GM21367 (cell line): ENCODE measurements at regions not wholly inside any gene's neighbourhood (a gene's known extent, or its start where the extent isn't known, plus 50 kb on each side); places are given as distances from the start of the nearest gene placed in this dataset.
"Not testable (repeated sequence)": the region's sequence is repeated elsewhere in the genome, so short reads cannot be mapped to it uniquely, and the experiment has no call there.

Experiments
- ATAC-seq: cut with Tn5 transposase; IDR thresholded peaks from one replicate; pipeline ENCODE4 v1.9.1; 2021; ENCODE audit not compliant: unreplicated experiment

DNA sequence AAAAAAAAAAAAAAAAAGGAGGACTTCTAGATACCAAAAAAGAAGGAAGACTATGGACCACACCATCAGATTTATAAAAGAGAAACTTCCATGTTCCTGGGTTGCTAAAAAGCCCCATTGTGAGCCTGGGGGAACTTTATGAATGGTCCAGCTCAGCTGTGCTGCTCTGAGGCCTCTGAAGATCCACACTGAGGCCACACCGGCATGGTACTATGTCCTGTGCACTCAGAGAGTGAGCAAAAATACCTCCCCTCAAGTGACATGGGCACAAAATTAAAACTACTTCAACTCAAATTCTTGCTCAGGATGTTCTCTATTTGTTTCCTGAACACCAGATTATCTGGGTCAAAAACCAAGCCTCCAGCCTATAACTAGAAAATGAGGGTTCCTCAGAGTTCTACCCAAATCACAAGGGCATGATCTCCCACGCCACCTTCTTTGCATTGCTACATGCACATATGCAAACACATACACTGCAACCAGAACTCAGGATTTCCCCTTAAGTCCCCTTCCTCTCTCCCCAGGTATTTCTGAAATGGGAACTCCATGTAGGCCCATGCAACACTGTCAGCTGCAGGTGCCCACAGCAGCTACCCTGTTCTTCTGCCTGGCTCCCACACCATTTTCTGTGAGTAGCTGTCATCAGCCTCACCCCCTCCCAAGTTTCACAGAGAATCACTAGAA lies 94.4 kb downstream of the SH3GLB1 start:
- peak; percentile 55 for ATAC-seq

DNA sequence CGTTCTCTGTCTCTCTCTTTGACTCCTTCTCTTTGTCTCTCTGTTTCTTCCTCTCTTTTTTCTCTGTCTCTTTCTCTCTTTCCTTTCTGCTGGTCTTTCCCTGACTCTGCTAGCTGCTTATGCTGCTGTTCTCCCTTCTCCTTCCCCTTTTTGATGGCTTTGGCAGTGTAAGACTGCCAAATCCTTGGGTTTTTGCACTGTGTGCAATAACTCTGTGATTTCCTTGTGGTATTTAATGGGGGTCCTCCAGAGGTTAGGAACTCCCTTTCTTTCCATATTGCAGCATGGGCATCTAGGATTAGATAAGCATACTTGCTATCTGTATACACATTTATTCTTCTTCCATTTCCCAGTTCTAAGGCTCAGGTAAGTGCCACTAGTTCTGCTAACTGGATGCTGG lies 99.3 kb downstream of the SH3GLB1 start:
- ATAC-seq = not testable (repeated sequence)

DNA sequence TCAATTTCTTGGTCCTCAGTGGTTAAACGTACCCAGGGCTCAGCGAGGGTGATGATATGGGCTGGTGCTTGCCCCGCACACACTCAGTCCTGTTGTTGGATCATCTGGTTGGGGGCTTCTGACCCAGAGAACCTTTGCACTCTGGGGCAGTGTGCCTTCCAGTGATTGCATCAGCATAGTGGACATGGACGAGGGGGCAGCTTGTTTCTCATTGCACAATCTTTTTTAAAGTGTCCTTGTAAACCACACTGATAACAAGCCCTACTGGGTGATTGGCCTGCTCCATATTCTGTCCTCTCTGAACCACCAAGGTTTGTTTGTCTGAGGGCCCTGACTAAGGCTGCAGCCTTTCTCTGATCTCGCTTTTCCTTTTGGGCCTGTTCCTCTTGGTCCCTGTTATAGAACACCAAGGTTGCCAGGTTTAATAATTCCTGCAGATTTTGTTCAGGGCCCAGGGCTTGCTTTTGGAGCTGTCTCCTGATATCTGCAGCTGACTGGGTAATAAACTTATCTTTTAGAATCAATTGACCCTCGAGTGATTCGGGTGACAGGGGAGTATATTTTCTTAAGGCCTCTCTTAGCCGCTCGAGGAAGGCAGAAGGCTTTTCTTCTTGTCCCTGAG lies 101.6 kb downstream of the SH3GLB1 start:
- not testable (repeated sequence) for ATAC-seq

DNA sequence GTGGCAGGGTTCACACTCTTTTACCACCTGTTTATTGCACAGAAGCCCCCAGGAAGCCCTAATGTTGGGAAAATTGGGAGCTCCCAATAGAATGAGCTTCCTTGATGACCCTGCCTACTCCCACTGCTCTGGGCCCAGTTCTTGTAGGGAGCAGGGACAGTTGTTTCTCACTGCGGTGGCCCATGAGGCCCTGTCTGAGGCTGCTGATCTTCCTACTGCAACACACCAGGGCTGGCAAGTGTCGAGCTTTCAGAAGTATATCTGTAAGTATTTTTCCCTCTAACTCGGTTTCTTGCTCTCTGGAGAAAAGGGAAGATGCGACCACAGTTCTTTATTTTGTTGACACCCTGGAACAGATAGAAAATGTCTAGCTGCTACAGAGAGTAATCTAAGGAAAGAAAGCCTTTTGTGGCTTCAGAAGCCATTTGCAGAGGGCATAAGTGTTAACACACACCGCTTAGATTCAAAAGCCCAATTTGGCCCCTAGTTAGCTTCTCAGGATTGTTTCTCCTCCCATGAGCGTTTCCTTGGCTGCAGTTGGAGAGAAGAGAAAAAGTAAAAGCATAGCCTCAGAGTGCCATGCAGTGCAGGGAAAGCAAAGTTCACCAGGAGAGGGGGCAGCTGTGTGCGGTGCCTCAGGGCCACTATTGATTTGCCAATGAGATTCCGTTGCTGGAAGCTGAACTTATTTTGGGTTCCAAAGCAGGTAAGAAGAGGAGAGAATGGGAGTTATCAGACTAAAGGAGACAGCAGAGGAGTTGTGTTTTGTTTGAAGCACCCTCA lies 102.6 kb downstream of the SELENOF start:
- ATAC-seq = no peak

DNA sequence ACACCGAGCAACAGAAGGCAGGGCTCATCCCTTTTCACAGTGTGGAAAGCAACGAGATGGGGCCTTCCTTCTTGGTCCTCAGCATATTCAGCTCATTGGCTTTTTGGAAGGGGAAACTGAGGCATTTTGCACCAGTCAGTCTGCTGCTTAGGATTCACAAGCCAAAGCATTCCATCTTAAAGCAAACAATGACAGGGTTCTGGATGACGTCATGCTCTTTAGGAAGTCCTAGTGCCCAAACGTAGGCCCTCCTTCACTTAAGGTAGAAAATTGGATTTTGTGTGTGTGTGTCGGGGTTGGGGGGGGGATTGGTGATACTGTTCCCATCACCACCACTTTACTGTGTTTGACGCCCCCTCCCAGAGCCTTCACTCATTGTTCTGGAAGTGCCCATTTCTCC lies 101.6 kb downstream of the SELENOF start:
- no peak for ATAC-seq
